ENCODE measurements at regions not wholly inside any gene's neighbourhood (a gene's known extent, or its start where the extent isn't known, plus 50 kb on each side); places are given as distances from the start of the nearest gene placed in this dataset.
A peak's percentile ranks its signal among the peaks of the same experiment; 100 is the strongest.

- H3K27ac ChIP-seq: no peak overlapping the region
- no peak for DNase-seq (ENCODE audit: low spot score in 2 of 2)
These were observed 364.4 kb upstream of the MCTP2 start for GRCh38 chr15:93866948-93867347.

GRCh38 chr15:93866476-93866875 lies 364.9 kb upstream of the MCTP2 start:
- DNase-seq (ENCODE audit: low spot score in 2 of 2): no peak
- no peaks in the 10 kb centered on the region for H3K36me3 ChIP-seq
- H3K4me1 ChIP-seq: no peaks in the 10 kb centered on the region
- no peak for TF ChIP-seq CTCF (IDR thresholded peaks at IDR 0.05)
- no peak overlapping the region for H3K4me3 ChIP-seq
- H3K27ac ChIP-seq: no peak overlapping the region
- H3K27me3 ChIP-seq: no peaks in the 10 kb centered on the region
- H3K9me3 ChIP-seq: no peaks in the 10 kb centered on the region
- intact Hi-C loops (cut with DNase I): no loop called here

More at GRCh38 chr15:93866948-93867347, 364.4 kb upstream of the MCTP2 start:
- intact Hi-C loops (cut with DNase I): no loop called here
- TF ChIP-seq CTCF (IDR thresholded peaks at IDR 0.05): no peak
- H3K9me3 ChIP-seq: no peaks in the 10 kb centered on the region
- H3K4me3 ChIP-seq: no peak overlapping the region
- H3K36me3 ChIP-seq: no peaks in the 10 kb centered on the region
- H3K27me3 ChIP-seq: no peaks in the 10 kb centered on the region
- no peaks in the 10 kb centered on the region for H3K4me1 ChIP-seq

- no peaks in the 10 kb centered on the region for H3K36me3 ChIP-seq
- H3K4me1 ChIP-seq: no peaks in the 10 kb centered on the region
- H3K27me3 ChIP-seq: no peaks in the 10 kb centered on the region
- no peak for DNase-seq (ENCODE audit: low spot score in 2 of 2)
- H3K4me3 ChIP-seq: no peak overlapping the region
- intact Hi-C loops (cut with DNase I): no loop called here
- H3K27ac ChIP-seq: no peak overlapping the region
- no peaks in the 10 kb centered on the region for H3K9me3 ChIP-seq
- no peak for TF ChIP-seq CTCF (IDR thresholded peaks at IDR 0.05)
These were observed 365.8 kb upstream of the MCTP2 start for GRCh38 chr15:93865586-93865985.

- no peaks in the 10 kb centered on the region for H3K4me1 ChIP-seq
- TF ChIP-seq CTCF (IDR thresholded peaks at IDR 0.05): no peak
- no peaks in the 10 kb centered on the region for H3K36me3 ChIP-seq
- H3K27ac ChIP-seq: peak overlapping the region in 1 of 2 donors; percentile 55
- H3K4me3 ChIP-seq: peak overlapping the region in 1 of 2 donors; percentile 12
- no peaks in the 10 kb centered on the region for H3K9me3 ChIP-seq
- peak; percentile 13 to 68 for DNase-seq (ENCODE audit: low spot score in 2 of 2)
- intact Hi-C loops (cut with DNase I): no loop called here
- H3K27me3 ChIP-seq: no peaks in the 10 kb centered on the region
These were observed 368.6 kb upstream of the MCTP2 start for GRCh38 chr15:93862791-93863190.

- Histone ChIP-seq H3K27ac (peak overlapping the region in 1 of 2 donors; percentile 27), H3K9me3 (no peaks in the 10 kb centered on the region), H3K36me3 (no peaks in the 10 kb centered on the region), H3K4me3 (no peak overlapping the region), H3K27me3 (no peaks in the 10 kb centered on the region), H3K4me1 (no peaks in the 10 kb centered on the region)
- TF ChIP-seq CTCF (IDR thresholded peaks at IDR 0.05): no peak
- DNase-seq (ENCODE audit: low spot score in 2 of 2): no peak
- intact Hi-C loops (cut with DNase I): no loop called here
These were observed 369.2 kb upstream of the MCTP2 start for GRCh38 chr15:93861956-93862741.

Data from ascending aorta (tissue), 2 donors.